GM21723 (cell line): ENCODE measurements at regions not wholly inside any gene's neighbourhood (a gene's known extent, or its start where the extent isn't known, plus 50 kb on each side); places are given as distances from the start of the nearest gene placed in this dataset.
"Not testable (repeated sequence)": the region's sequence is repeated elsewhere in the genome, so short reads cannot be mapped to it uniquely, and the experiment has no call there.

Experiments used
- ATAC-seq: cut with Tn5 transposase; IDR thresholded peaks from one replicate; pipeline ENCODE4 v1.9.1; 2021; ENCODE audit warnings: mild to moderate bottlenecking, moderate library complexity; ENCODE audit not compliant: unreplicated experiment

- no peak for ATAC-seq
Measured at GRCh38 chr6:40160826-40161225, 226.6 kb upstream of the MOCS1 start.

GRCh38 chr6:40159865-40160264, 225.6 kb upstream of the MOCS1 start:
- no peak for ATAC-seq

GRCh38 chr6:40152701-40153436, 218.6 kb upstream of the MOCS1 start:
- no peak for ATAC-seq

- no peak for ATAC-seq
Measured at GRCh38 chr6:40152196-40152595, 217.9 kb upstream of the MOCS1 start.

GRCh38 chr6:40148882-40149573, 214.8 kb upstream of the MOCS1 start:
- peak; percentile 98 for ATAC-seq

DNA sequence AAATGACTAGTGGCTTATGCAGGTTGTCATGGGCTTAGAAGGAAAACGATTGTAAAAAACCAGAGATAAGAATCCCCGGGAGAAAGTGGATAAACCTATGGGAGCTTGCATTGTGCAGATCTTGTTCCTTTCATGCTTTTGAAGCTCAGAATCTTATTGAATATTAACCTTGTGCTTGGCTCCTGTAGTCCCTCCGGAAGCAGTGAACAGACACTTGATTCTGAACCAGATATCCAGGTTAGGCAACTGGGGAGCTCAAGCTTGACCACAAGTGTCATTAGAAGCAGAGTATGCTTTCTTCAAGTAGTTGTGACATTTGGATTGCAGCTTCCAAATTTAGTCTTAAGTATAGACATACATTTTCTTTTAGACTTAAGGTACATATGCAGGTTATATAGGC, 212.6 kb upstream of the MOCS1 start:
- ATAC-seq = no peak

- no peak for ATAC-seq
Measured at GRCh38 chr6:40139447-40139846, 205.2 kb upstream of the MOCS1 start.

GRCh38 chr6:40138273-40138720, 204.0 kb upstream of the MOCS1 start:
- ATAC-seq = no peak

DNA sequence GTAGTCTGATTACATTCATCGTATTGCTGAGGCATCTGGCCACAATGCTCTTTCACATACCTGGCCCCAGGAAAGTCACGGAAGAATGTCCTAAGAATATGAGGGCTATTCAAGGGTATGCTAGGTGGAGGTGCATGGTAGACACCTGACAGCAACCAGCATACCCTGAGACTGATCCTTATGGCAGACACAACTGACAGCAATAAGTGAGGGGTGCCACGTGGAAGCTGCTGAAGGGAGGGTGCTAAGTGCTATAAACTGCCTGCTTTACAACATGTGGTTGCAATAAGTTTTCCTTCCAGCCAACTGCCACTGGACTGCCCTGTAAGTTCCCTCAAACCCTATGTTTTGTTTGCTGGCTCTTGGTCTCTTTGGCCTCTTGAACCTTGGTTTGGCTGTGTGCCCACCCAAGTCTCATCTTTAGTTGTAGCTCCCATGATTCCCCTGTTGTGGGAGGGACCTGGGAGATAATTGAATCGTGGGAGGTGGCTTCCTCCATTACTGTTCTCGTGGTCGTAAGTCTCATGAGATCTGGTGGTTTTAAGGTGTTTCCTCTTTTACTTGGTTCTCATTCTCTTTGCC, 201.3 kb upstream of the MOCS1 start:
- no peak for ATAC-seq

GRCh38 chr6:40133981-40134380, 199.7 kb upstream of the MOCS1 start:
- not testable (repeated sequence) for ATAC-seq

DNA sequence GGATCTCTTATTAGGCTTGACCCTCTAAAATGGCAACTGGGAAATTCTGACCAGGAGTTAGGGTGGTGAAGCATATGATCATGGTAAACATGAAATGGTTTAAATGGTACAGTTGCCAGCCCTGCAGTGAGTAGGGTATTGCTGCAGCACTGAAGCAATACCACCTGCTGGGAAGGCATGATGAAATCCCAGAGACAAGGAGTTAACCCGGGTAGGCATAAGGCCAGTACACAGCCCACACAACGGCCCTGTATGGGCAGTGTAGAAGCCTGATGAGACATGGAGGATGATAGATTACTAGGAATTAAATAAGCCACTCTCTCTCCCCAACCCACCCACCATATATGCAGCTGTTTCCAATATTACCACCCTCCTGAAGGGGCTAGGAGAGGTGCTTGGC, 197.4 kb upstream of the MOCS1 start:
- no peak for ATAC-seq

- no peak for ATAC-seq
Measured at GRCh38 chr6:40128127-40128526, 193.9 kb upstream of the MOCS1 start.

DNA sequence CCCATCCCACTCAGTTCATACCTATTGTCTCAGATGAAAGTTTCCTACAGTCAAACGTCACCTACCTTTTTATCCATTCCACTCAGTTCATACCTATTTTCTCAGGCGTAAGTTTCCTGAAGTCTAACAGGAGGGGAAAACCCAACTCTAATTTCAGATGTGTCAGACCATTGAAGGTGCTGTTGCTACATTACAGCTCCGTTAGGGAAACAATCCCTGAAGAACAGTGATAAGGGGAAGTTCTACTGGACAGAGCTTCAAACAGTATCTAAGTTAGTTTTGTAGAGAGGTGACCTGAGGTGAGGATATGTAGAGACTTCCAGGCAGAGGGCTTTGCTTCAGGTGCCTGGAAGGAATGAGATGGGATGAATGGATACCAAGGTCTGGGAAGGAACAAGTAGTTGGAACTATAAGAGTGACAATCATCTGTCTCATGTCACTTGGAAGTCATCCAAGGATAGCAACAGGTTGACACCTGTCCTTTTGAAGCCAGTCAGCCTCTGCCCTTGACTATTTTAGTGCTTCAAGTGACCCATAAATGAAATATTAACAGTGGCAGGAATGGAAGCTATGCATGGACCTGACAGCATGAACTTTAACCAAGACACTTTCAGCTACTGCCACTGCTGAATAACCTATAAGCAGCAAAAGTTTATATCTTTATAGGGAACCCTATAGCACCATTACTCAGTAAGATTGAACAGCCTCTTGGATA, 191.6 kb upstream of the MOCS1 start:
- no peak for ATAC-seq

GRCh38 chr6:40124924-40125323, 190.7 kb upstream of the MOCS1 start:
- ATAC-seq = no peak

GRCh38 chr6:40116832-40117231, 182.6 kb upstream of the MOCS1 start:
- ATAC-seq = no peak

GRCh38 chr6:40112350-40112749, 178.1 kb upstream of the MOCS1 start:
- ATAC-seq = no peak

DNA sequence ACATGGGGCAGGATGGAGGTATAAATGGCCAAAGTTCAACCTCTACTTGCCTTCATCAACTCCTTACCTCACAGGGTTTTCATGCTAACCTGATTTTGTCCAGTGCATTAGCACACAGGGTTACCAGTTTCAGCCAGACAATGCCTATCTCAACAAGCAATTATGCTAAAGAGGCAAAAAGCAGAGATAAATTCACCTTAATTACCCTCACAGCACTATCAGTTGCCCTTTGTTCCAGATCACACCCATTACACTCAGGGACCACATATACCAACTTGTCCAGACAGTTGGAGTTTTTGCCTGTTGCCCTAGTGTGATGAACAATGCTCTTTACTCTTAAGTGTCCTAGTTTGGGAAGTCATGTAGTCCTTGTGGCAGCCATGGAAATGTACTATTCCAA, 174.5 kb upstream of the MOCS1 start:
- no peak for ATAC-seq

DNA sequence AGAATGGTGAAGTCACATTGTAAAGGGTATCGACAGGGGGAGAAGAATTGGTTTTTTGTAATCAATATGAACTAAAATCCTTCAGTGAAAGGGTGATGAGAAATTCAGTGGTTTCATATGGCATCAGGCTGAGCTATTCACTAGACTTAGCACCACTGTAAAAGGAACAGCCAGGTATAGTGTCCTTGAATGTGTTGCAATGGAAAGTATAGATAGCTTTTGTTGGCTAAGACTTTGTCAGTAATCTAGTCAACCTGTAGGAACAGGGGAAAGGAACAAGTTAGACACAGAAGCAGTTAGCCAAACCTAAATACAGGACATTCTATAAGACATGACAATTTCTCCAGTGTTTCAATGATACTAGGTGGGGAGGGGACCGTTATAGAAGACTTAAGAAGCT, 172.6 kb upstream of the MOCS1 start:
- ATAC-seq = no peak

DNA sequence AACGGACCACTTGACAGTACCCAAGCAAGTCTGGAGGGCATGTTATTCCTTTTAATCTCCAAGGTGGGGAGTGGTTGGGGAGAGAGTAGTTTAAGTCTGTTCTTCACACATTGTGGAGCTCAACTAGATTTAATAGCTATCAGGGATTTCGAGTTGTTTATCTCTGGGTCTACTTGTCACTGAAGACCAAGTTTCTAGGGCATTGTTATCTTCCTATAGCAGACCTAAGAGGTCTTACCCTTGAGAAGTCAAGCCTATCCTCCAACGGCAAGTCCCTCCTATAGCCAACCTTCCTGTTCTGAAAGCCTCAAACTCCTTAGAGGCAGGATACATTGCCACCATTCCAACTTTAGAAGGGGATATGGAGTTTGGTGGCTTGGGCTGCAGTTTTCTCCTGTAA, 164.5 kb upstream of the MOCS1 start:
- no peak for ATAC-seq

DNA sequence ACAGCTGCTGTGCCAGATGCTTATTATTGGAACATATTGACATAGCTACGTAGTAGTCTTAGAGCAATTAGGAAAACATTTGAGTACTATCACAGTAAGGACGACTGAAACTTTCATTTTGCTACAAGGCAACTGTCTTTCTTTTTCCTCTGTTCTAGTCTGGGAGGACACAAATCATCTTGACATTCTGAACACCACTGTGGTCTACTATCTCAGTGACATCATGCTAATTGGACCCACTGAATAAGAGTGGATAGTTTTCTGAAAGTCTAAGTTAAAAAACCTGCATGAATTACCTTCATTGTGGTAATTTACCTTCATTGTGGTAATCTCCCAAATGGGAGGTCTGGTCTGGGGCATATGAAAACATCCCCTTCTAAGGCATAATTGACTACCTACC, 163.3 kb upstream of the MOCS1 start:
- ATAC-seq = no peak

- ATAC-seq = no peak
Measured at GRCh38 chr6:40083141-40083920, 149.1 kb upstream of the MOCS1 start.
